PC-3 (cell line): ENCODE measurements at regions not wholly inside any gene's neighbourhood (a gene's known extent, or its start where the extent isn't known, plus 50 kb on each side); places are given as distances from the start of the nearest gene placed in this dataset.

Source experiments
- ATAC-seq: fragments of 200-7000 bp; cut with Tn5 transposase; 2 replicates; pipeline ENCODE4 v1.9.1; 2020; ENCODE audit warnings: mild to moderate bottlenecking, moderate library complexity
- BruUV-seq: library from RNA; stranded (reverse); fragments of 400-500 nt; replicated peaks from 2 replicates; lab custom pipeline; 2021; lab: Mats Ljungman, UMichigan
- CTCF ChIA-PET: fragments of 300-600 bp; sonication (Branson Sonifier 250); formaldehyde crosslinking; loops from one replicate; lab custom pipeline; 2022; ENCODE audit warnings: antibody characterized with exemption; lab: Charles Lee
- POLR2A ChIA-PET: fragments of 300-600 bp; sonication (Branson Sonifier 250); formaldehyde crosslinking; loops from one replicate; lab custom pipeline; 2022; ENCODE audit warnings: antibody characterized with exemption; ENCODE audit not compliant: unreplicated experiment; lab: Charles Lee
- DNase-seq: peaks from one replicate; pipeline ENCODE4 v3.0.0-alpha.2; 2015
- H2AFZ ChIP-seq: fragments of 300-600 bp; sonication (generic); 2 replicates; pipeline ENCODE4 v1.6.0; 2016; ENCODE audit warnings: antibody characterized with exemption, low read length
- H3F3A ChIP-seq: fragments of 300-600 bp; sonication (generic); one replicate; pipeline ENCODE4 v1.6.0; 2017; ENCODE audit warnings: antibody characterized with exemption, low read length, control low read depth, mild to moderate bottlenecking; ENCODE audit not compliant: unreplicated experiment
- H3K27ac ChIP-seq: fragments of 300-600 bp; sonication (generic); 2 replicates; pipeline ENCODE4 v1.5.1; 2016; ENCODE audit warnings: mild to moderate bottlenecking, low read length
- H3K27me3 ChIP-seq: fragments of 300-600 bp; sonication (generic); 2 replicates; pipeline ENCODE4 v1.6.1; 2016; ENCODE audit warnings: low read length, mixed read lengths
- H3K36me3 ChIP-seq: fragments of 300-600 bp; sonication (generic); 2 replicates; pipeline ENCODE4 v1.6.1; 2016; ENCODE audit warnings: low read depth, mixed run types, low read length, mixed read lengths
- H3K4me1 ChIP-seq: fragments of 300-600 bp; sonication (generic); 2 replicates; pipeline ENCODE4 v1.5.1; 2016; ENCODE audit warnings: low read length; ENCODE audit not compliant: insufficient read depth
- H3K4me2 ChIP-seq: fragments of 300-600 bp; sonication (generic); 2 replicates; pipeline ENCODE4 v1.6.0; 2016; ENCODE audit warnings: low read length
- H3K4me3 ChIP-seq: fragments of 300-600 bp; sonication (generic); 2 replicates; pipeline ENCODE4 v1.5.1; 2016; ENCODE audit warnings: mild to moderate bottlenecking, low read length, mixed read lengths
- H3K79me2 ChIP-seq: fragments of 300-600 bp; sonication (generic); 2 replicates; pipeline ENCODE4 v1.6.1; 2017; ENCODE audit warnings: low read length, mixed read lengths
- H3K9ac ChIP-seq: fragments of 300-600 bp; sonication (generic); 2 replicates; pipeline ENCODE4 v1.6.0; 2016; ENCODE audit warnings: mild to moderate bottlenecking, low read length
- H3K9me2 ChIP-seq: fragments of 300-600 bp; sonication (generic); replicated peaks from 2 replicates; pipeline ENCODE4 v1.6.1; 2016; ENCODE audit warnings: mixed run types, low read length, mixed read lengths
- H3K9me3 ChIP-seq: fragments of 300-600 bp; sonication (generic); 2 replicates; pipeline ENCODE4 v1.6.1; 2016; ENCODE audit warnings: low read length, mixed read lengths
- H4K20me1 ChIP-seq: fragments of 300-600 bp; sonication (generic); 2 replicates; pipeline ENCODE4 v1.6.1; 2016; ENCODE audit warnings: low read length, mixed read lengths
- CTCF ChIP-seq: fragments of 300-600 bp; sonication (generic); conservative IDR thresholded peaks from 2 replicates; pipeline ENCODE4 v1.5.1; 2017; ENCODE audit warnings: antibody characterized with exemption, low read depth, mild to moderate bottlenecking, low read length
- EZH2 ChIP-seq: fragments of 300-600 bp; sonication (generic); IDR thresholded peaks from one replicate; pipeline ENCODE4 v1.6.1; 2017; ENCODE audit warnings: antibody characterized with exemption, mild to moderate bottlenecking, low read length; ENCODE audit not compliant: unreplicated experiment
- EZH2phosphoT487 ChIP-seq: fragments of 300-600 bp; sonication (generic); IDR thresholded peaks from 2 replicates; pipeline ENCODE4 v1.6.1; 2018; ENCODE audit warnings: mild to moderate bottlenecking, antibody characterized with exemption, low read length, borderline replicate concordance
- intact Hi-C: fragments of 100-400 bp; cut with micrococcal nuclease; formaldehyde crosslinking; loops from 2 replicates; pipeline ENCODE4 v1.9.0; 2023

GRCh38 chr5:135729321-135729786 is 105.1 kb upstream of the SLC25A48 start:
- Histone ChIP-seq H3K27ac (no peak overlapping the region), H3K4me2 (no peak overlapping the region), H3F3A (no peaks in the 10 kb centered on the region), H3K9ac (no peak overlapping the region), H4K20me1 (no peaks in the 10 kb centered on the region), H3K79me2 (no peaks in the 10 kb centered on the region), H3K4me1 (no peaks in the 10 kb centered on the region), H3K9me2 (no peaks in the 10 kb centered on the region), H3K36me3 (no peaks in the 10 kb centered on the region), H3K4me3 (no peak overlapping the region), H3K9me3 (no peaks in the 10 kb centered on the region), H2AFZ (no peak overlapping the region), H3K27me3 (peaks cover 29% of the 10 kb centered on the region)
- TF ChIP-seq EZH2 (no peak), CTCF (peak; percentile 28; the same call in 1 of the 2 replicates), EZH2phosphoT487 (no peak)
- ATAC-seq = no peak
- ChIA-PET CTCF (no interaction called here), POLR2A (interaction anchor here (0.6 kb wide), 1 partner anchor 167 kb away, joined by 3 read pairs; no protein-coding TSS in a partner anchor)
- DNase-seq = peak; percentile 6
- intact Hi-C loops = no loop called here
- no TSS peak for BruUV-seq

- H3K4me1 ChIP-seq = no peaks in the 10 kb centered on the region
- ATAC-seq (no peak), DNase-seq (no peak)
- no peak overlapping the region for H3K4me3 ChIP-seq
- H3K4me2 ChIP-seq = no peak overlapping the region
- no peak overlapping the region for H3K27ac ChIP-seq
- no peaks in the 10 kb centered on the region for H3K9me2 ChIP-seq
- no peaks in the 10 kb centered on the region for H3F3A ChIP-seq
- ChIA-PET POLR2A (no interaction called here), CTCF (no interaction called here)
- H4K20me1 ChIP-seq = no peaks in the 10 kb centered on the region
- H3K36me3 ChIP-seq = no peaks in the 10 kb centered on the region
- no peak overlapping the region for H2AFZ ChIP-seq
- intact Hi-C loops = no loop called here
- peaks cover 49% of the 10 kb centered on the region for H3K27me3 ChIP-seq
- H3K9ac ChIP-seq = no peak overlapping the region
- no peaks in the 10 kb centered on the region for H3K79me2 ChIP-seq
- no peaks in the 10 kb centered on the region for H3K9me3 ChIP-seq
- TF ChIP-seq EZH2phosphoT487 (no peak), EZH2 (no peak), CTCF (no peak)
- no TSS peak for BruUV-seq
Observed at GRCh38 chr5:135724617-135725016, 109.8 kb upstream of the SLC25A48 start.

DNA sequence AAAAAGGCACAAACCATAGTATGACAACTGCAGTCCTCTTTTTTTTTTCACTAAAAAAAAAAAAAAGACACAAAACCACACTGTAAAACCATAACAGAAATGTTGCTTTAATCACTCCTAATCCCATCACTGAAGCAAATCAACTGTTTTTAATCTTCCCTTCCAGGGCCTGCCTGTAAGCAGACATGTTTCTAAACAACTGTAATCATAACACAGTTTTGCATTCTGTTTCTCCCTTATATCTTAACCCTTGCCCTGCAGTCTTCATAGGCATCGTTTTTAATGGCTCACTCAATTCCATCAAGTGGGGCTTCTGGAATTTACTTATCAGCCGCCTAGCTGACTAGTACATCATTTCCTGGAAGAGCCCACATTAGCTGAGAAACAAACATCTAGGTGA is 111.0 kb upstream of the SLC25A48 start:
- ChIA-PET CTCF (no interaction called here), POLR2A (no interaction called here)
- H3K9me2 ChIP-seq = no peaks in the 10 kb centered on the region
- no TSS peak for BruUV-seq
- peaks cover 55% of the 10 kb centered on the region for H3K27me3 ChIP-seq
- DNase-seq = no peak
- intact Hi-C loops = no loop called here
- H3K9ac ChIP-seq = no peak overlapping the region
- H2AFZ ChIP-seq = no peak overlapping the region
- H3K4me2 ChIP-seq = no peak overlapping the region
- H3K79me2 ChIP-seq = no peaks in the 10 kb centered on the region
- ATAC-seq = no peak
- no peaks in the 10 kb centered on the region for H3K4me1 ChIP-seq
- H3K27ac ChIP-seq = no peak overlapping the region
- no peak for TF ChIP-seq EZH2phosphoT487
- TF ChIP-seq CTCF = no peak
- no peak for TF ChIP-seq EZH2
- no peaks in the 10 kb centered on the region for H3K9me3 ChIP-seq
- no peaks in the 10 kb centered on the region for H3K36me3 ChIP-seq
- no peaks in the 10 kb centered on the region for H3F3A ChIP-seq
- no peak overlapping the region for H3K4me3 ChIP-seq
- H4K20me1 ChIP-seq = no peaks in the 10 kb centered on the region
